Uterus (tissue), 3 donors: ENCODE measurements at regions not wholly inside any gene's neighbourhood (a gene's known extent, or its start where the extent isn't known, plus 50 kb on each side); places are given as distances from the start of the nearest gene placed in this dataset.

Experiments
- DNase-seq, 2 donors: peaks; one replicate each; pipeline ENCODE4 v3.0.0-alpha.2; 2019 to 2020
- H3K27ac ChIP-seq, 2 donors: fragments of 200-600 bp; sonication (generic); 1 replicate in 1 of 2; 2 replicates in 1 of 2; pipeline ENCODE4 v1.5.1; 2016 to 2018
- H3K27me3 ChIP-seq, 2 donors: fragments of 200-600 bp; sonication (generic); one replicate each; pipeline ENCODE4 v1.5.1; 2018 to 2019; ENCODE audit warnings: control low read depth in 1 of 2
- H3K36me3 ChIP-seq, 2 donors: fragments of 200-600 bp; sonication (generic); one replicate each; pipeline ENCODE4 v1.5.1; 2019; ENCODE audit warnings: control low read depth in 1 of 2
- H3K4me1 ChIP-seq, 2 donors: fragments of 200-600 bp; sonication (generic); one replicate each; pipeline ENCODE4 v1.5.1; 2018 to 2019; ENCODE audit warnings: control low read depth in 1 of 2
- H3K4me3 ChIP-seq, 2 donors: fragments of 200-600 bp; sonication (generic); 1 replicate in 1 of 2; 2 replicates in 1 of 2; pipeline ENCODE4 v1.5.1; 2018 to 2019; ENCODE audit warnings: mild to moderate bottlenecking in 1 of 2
- H3K9me3 ChIP-seq, 2 donors: fragments of 200-600 bp; sonication (generic); one replicate each; pipeline ENCODE4 v1.5.1; 2019; ENCODE audit warnings: control low read depth in 1 of 2
- CTCF ChIP-seq, 4 experiments: fragments of 200-600 bp in 2 of 4; fragments of 450-650 bp in 2 of 4; sonication (generic) in 2 of 4; IDR thresholded peaks; one replicate each; pipeline ENCODE4 v1.5.1; 2016 to 2019; ENCODE audit warnings: antibody characterized with exemption in 4 of 4, mild to moderate bottlenecking in 2 of 4, moderate library complexity in 1 of 4
- POLR2A ChIP-seq, 2 donors: fragments of 450-650 bp; IDR thresholded peaks; one replicate each; pipeline ENCODE4 v1.6.1; 2016; ENCODE audit warnings: antibody characterized with exemption in 2 of 2, mild to moderate bottlenecking in 1 of 2, moderate library complexity in 1 of 2
- intact Hi-C: fragments of 100-400 bp; cut with DNase I; formaldehyde crosslinking; loops from one replicate; pipeline ENCODE4 v1.15.1; 2023; ENCODE audit warnings: low total_unique reads
- donor health status: DM: yes; HTN: yes; CAD: no.

GRCh38 chr1:29667951-29668350, 431.6 kb downstream of the PTPRU start:
- Histone ChIP-seq H3K4me3 (no peak overlapping the region), H3K27ac (no peak overlapping the region), H3K27me3 (no peaks in the 10 kb centered on the region), H3K9me3 (no peaks in the 10 kb centered on the region), H3K36me3 (no peaks in the 10 kb centered on the region), H3K4me1 (no peaks in the 10 kb centered on the region)
- intact Hi-C loops: no loop called here
- no peak for TF ChIP-seq POLR2A (IDR thresholded peaks at IDR 0.05)
- TF ChIP-seq CTCF (IDR thresholded peaks at IDR 0.05): no peak
- DNase-seq: no peak

GRCh38 chr1:29664711-29665110, 428.4 kb downstream of the PTPRU start:
- Histone ChIP-seq H3K27me3 (no peaks in the 10 kb centered on the region), H3K36me3 (no peaks in the 10 kb centered on the region), H3K4me1 (no peaks in the 10 kb centered on the region), H3K27ac (no peak overlapping the region), H3K4me3 (no peak overlapping the region), H3K9me3 (no peaks in the 10 kb centered on the region)
- DNase-seq: no peak
- TF ChIP-seq CTCF (IDR thresholded peaks at IDR 0.05) (no peak), POLR2A (IDR thresholded peaks at IDR 0.05) (no peak)
- intact Hi-C loops: no loop called here

- Histone ChIP-seq H3K36me3 (no peaks in the 10 kb centered on the region), H3K4me1 (no peaks in the 10 kb centered on the region), H3K4me3 (no peak overlapping the region), H3K9me3 (no peaks in the 10 kb centered on the region), H3K27me3 (no peaks in the 10 kb centered on the region), H3K27ac (no peak overlapping the region)
- intact Hi-C loops: no loop called here
- TF ChIP-seq CTCF (IDR thresholded peaks at IDR 0.05) (no peak), POLR2A (IDR thresholded peaks at IDR 0.05) (no peak)
- DNase-seq: no peak
Measured at GRCh38 chr1:29658688-29659087, 422.4 kb downstream of the PTPRU start.

- H3K9me3 ChIP-seq: no peaks in the 10 kb centered on the region
- H3K4me3 ChIP-seq: no peak overlapping the region
- H3K36me3 ChIP-seq: no peaks in the 10 kb centered on the region
- H3K4me1 ChIP-seq: no peaks in the 10 kb centered on the region
- DNase-seq: no peak
- intact Hi-C loops: no loop called here
- no peak overlapping the region for H3K27ac ChIP-seq
- no peaks in the 10 kb centered on the region for H3K27me3 ChIP-seq
- TF ChIP-seq POLR2A (IDR thresholded peaks at IDR 0.05) (no peak), CTCF (IDR thresholded peaks at IDR 0.05) (no peak)
Measured at GRCh38 chr1:29657816-29658215, 421.5 kb downstream of the PTPRU start.

DNA sequence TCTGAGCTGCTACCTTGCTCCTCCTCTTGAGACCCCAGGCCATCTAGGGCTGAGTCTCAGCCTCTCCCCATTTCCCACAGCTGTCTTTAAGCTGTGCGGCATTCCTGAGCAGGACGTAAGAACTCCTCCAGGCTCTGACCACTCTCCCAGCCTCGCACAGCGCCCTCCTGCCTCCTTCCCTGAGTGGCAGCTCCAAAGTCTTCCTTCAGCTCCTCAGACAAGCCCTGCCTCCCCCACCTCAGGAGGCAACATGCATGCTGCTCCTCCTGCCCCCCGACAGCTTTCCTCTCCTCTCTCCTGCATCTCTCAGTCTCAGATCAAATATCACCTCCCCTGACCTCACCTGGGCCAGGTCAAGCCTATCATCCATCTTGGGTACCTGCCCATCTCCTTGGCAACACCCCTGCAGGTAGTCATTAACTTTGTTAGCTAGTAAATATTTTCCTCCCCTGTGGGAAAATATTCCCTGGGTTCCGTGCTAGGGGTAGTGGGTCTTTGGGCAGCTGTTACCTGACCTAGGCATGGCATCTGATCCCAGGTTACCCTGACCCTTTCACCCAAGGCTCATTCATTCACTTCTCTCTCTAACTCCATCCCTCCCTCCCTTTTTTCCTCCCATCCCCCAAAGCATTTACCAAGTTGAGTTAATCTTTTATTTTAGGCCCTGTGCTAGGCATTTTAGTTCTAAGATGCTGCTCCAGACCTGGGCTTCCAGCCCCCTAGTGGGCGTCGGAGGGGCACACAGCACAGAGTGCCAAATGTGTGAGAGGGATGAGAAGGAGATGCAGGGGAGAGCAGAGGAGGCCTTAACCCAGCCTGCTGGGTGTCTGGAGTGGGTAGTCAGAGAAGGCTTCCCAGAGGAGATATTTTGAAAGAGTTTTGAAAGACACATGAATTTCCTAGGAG, 419.9 kb downstream of the PTPRU start:
- intact Hi-C loops: no loop called here
- H3K9me3 ChIP-seq: no peaks in the 10 kb centered on the region
- no peaks in the 10 kb centered on the region for H3K36me3 ChIP-seq
- H3K4me1 ChIP-seq: no peaks in the 10 kb centered on the region
- H3K27me3 ChIP-seq: no peaks in the 10 kb centered on the region
- no peak for DNase-seq
- TF ChIP-seq POLR2A (IDR thresholded peaks at IDR 0.05) (no peak), CTCF (IDR thresholded peaks at IDR 0.05) (no peak)
- H3K27ac ChIP-seq: no peak overlapping the region
- no peak overlapping the region for H3K4me3 ChIP-seq
